ENCODE measurements at regions not wholly inside any gene's neighbourhood (a gene's known extent, or its start where the extent isn't known, plus 50 kb on each side); places are given as distances from the start of the nearest gene placed in this dataset.

- BruUV-seq (replicated peaks), result no TSS peak
- ChIA-PET POLR2A (ENCODE audit: unreplicated experiment) (no interaction called here), CTCF (no interaction called here)
- H3K79me2 ChIP-seq (ENCODE audit: low read depth), result no peaks in the 10 kb centered on the region
- no peaks in the 10 kb centered on the region for H3F3A ChIP-seq (ENCODE audit: insufficient read depth, low read depth)
- no peak overlapping the region for H2AFZ ChIP-seq
- no peak overlapping the region for H3K4me3 ChIP-seq
- no peak overlapping the region for H3K27ac ChIP-seq
- H3K27me3 ChIP-seq (ENCODE audit: insufficient read depth, low read depth), result no peaks in the 10 kb centered on the region
- H3K9me3 ChIP-seq (ENCODE audit: insufficient read depth, low read depth), result no peaks in the 10 kb centered on the region
- TF ChIP-seq EZH2 (IDR thresholded peaks at IDR 0.05; ENCODE audit: low read depth), result no peak
- TF ChIP-seq CTCF (conservative IDR thresholded peaks at IDR 0.05), result no peak
- DNase-seq, result no peak
- intact Hi-C loops (cut with micrococcal nuclease; ENCODE audit: unreplicated experiment), result no loop called here
- no peaks in the 10 kb centered on the region for H3K9me2 ChIP-seq (ENCODE audit: insufficient read depth)
- H3K4me2 ChIP-seq, result no peak overlapping the region
- no peaks in the 10 kb centered on the region for H4K20me1 ChIP-seq (ENCODE audit: insufficient read depth)
- H3K36me3 ChIP-seq (ENCODE audit: low read depth), result no peaks in the 10 kb centered on the region
- no peaks in the 10 kb centered on the region for H3K4me1 ChIP-seq (replicated peaks; ENCODE audit: insufficient read depth)
Measured at GRCh38 chr6:51459958-51460357, 627.5 kb downstream of the PKHD1 start.

GRCh38 chr6:51462896-51463295 lies 624.5 kb downstream of the PKHD1 start:
- no TSS peak for BruUV-seq (replicated peaks)
- Histone ChIP-seq H3K79me2 (ENCODE audit: low read depth) (no peaks in the 10 kb centered on the region), H3K9me3 (ENCODE audit: insufficient read depth, low read depth) (no peaks in the 10 kb centered on the region), H3K9me2 (ENCODE audit: insufficient read depth) (no peaks in the 10 kb centered on the region), H3K4me3 (no peak overlapping the region), H2AFZ (no peak overlapping the region), H3K27ac (no peak overlapping the region), H3K27me3 (ENCODE audit: insufficient read depth, low read depth) (no peaks in the 10 kb centered on the region), H4K20me1 (ENCODE audit: insufficient read depth) (no peaks in the 10 kb centered on the region), H3K4me2 (no peak overlapping the region), H3F3A (ENCODE audit: insufficient read depth, low read depth) (no peaks in the 10 kb centered on the region), H3K36me3 (ENCODE audit: low read depth) (no peaks in the 10 kb centered on the region), H3K4me1 (replicated peaks; ENCODE audit: insufficient read depth) (no peaks in the 10 kb centered on the region)
- intact Hi-C loops (cut with micrococcal nuclease; ENCODE audit: unreplicated experiment), result no loop called here
- CTCF ChIA-PET, result no interaction called here
- DNase-seq, result no peak
- POLR2A ChIA-PET (ENCODE audit: unreplicated experiment), result no interaction called here
- no peak for TF ChIP-seq EZH2 (IDR thresholded peaks at IDR 0.05; ENCODE audit: low read depth)

GRCh38 chr6:51463321-51463720 lies 624.1 kb downstream of the PKHD1 start:
- no TSS peak for BruUV-seq (replicated peaks)
- Histone ChIP-seq H3K9me2 (ENCODE audit: insufficient read depth) (no peaks in the 10 kb centered on the region), H3K9me3 (ENCODE audit: insufficient read depth, low read depth) (no peaks in the 10 kb centered on the region), H3K4me1 (replicated peaks; ENCODE audit: insufficient read depth) (no peaks in the 10 kb centered on the region), H4K20me1 (ENCODE audit: insufficient read depth) (no peaks in the 10 kb centered on the region), H3K36me3 (ENCODE audit: low read depth) (no peaks in the 10 kb centered on the region), H3K27me3 (ENCODE audit: insufficient read depth, low read depth) (no peaks in the 10 kb centered on the region), H3K4me2 (no peak overlapping the region), H3K27ac (no peak overlapping the region), H2AFZ (no peak overlapping the region), H3K4me3 (no peak overlapping the region), H3K79me2 (ENCODE audit: low read depth) (no peaks in the 10 kb centered on the region), H3F3A (ENCODE audit: insufficient read depth, low read depth) (no peaks in the 10 kb centered on the region)
- no peak for DNase-seq
- ChIA-PET POLR2A (ENCODE audit: unreplicated experiment) (no interaction called here), CTCF (no interaction called here)
- TF ChIP-seq EZH2 (IDR thresholded peaks at IDR 0.05; ENCODE audit: low read depth), result no peak
- no peak for TF ChIP-seq CTCF (conservative IDR thresholded peaks at IDR 0.05)
- intact Hi-C loops (cut with micrococcal nuclease; ENCODE audit: unreplicated experiment), result no loop called here

GRCh38 chr6:51464956-51465355 lies 622.5 kb downstream of the PKHD1 start:
- Histone ChIP-seq H3K4me3 (no peak overlapping the region), H3K27me3 (ENCODE audit: insufficient read depth, low read depth) (no peaks in the 10 kb centered on the region), H3K36me3 (ENCODE audit: low read depth) (no peaks in the 10 kb centered on the region), H3K4me2 (no peak overlapping the region), H3K4me1 (replicated peaks; ENCODE audit: insufficient read depth) (no peaks in the 10 kb centered on the region), H3K9me3 (ENCODE audit: insufficient read depth, low read depth) (no peaks in the 10 kb centered on the region), H3K27ac (no peak overlapping the region), H3F3A (ENCODE audit: insufficient read depth, low read depth) (no peaks in the 10 kb centered on the region), H3K79me2 (ENCODE audit: low read depth) (no peaks in the 10 kb centered on the region), H4K20me1 (ENCODE audit: insufficient read depth) (no peaks in the 10 kb centered on the region), H3K9me2 (ENCODE audit: insufficient read depth) (no peaks in the 10 kb centered on the region), H2AFZ (no peak overlapping the region)
- no peak for DNase-seq
- intact Hi-C loops (cut with micrococcal nuclease; ENCODE audit: unreplicated experiment), result no loop called here
- CTCF ChIA-PET, result no interaction called here
- no peak for TF ChIP-seq EZH2 (IDR thresholded peaks at IDR 0.05; ENCODE audit: low read depth)
- no peak for TF ChIP-seq CTCF (conservative IDR thresholded peaks at IDR 0.05)
- no TSS peak for BruUV-seq (replicated peaks)
- POLR2A ChIA-PET (ENCODE audit: unreplicated experiment), result no interaction called here
